Iris pigment epithelial cell (primary cell): ENCODE measurements at regions not wholly inside any gene's neighbourhood (a gene's known extent, or its start where the extent isn't known, plus 50 kb on each side); places are given as distances from the start of the nearest gene placed in this dataset.

Experiments
- DNase-seq: peaks from one replicate; pipeline ENCODE4 v3.0.0-alpha.2; 2011; ENCODE audit warnings: low read depth

GRCh38 chr7:42492920-42493319, 255.9 kb upstream of the GLI3 start:
- DNase-seq: no peak

- DNase-seq: no peak
Observed at GRCh38 chr7:42491106-42491505, 254.1 kb upstream of the GLI3 start.

GRCh38 chr7:42489299-42489698, 252.3 kb upstream of the GLI3 start:
- DNase-seq: no peak

GRCh38 chr7:42485301-42485766, 248.3 kb upstream of the GLI3 start:
- DNase-seq: peak; percentile 37

- no peak for DNase-seq
Observed at GRCh38 chr7:42483886-42484285, 246.9 kb upstream of the GLI3 start.

- peak; percentile 65 for DNase-seq
Observed at GRCh38 chr7:42479816-42480633, 243.0 kb upstream of the GLI3 start.

GRCh38 chr7:42479452-42479815, 242.4 kb upstream of the GLI3 start:
- peak; percentile 11 for DNase-seq

GRCh38 chr7:42478717-42479116, 241.7 kb upstream of the GLI3 start:
- DNase-seq: no peak

GRCh38 chr7:42476255-42476654, 239.2 kb upstream of the GLI3 start:
- DNase-seq: no peak

GRCh38 chr7:42475082-42475481, 238.1 kb upstream of the GLI3 start:
- no peak for DNase-seq

- no peak for DNase-seq
Observed at GRCh38 chr7:42473099-42473498, 236.1 kb upstream of the GLI3 start.

GRCh38 chr7:42471573-42472174, 234.7 kb upstream of the GLI3 start:
- peak; percentile 50 for DNase-seq

GRCh38 chr7:42469341-42469740, 232.3 kb upstream of the GLI3 start:
- DNase-seq: no peak

- no peak for DNase-seq
Observed at GRCh38 chr7:42468471-42468870, 231.5 kb upstream of the GLI3 start.

- no peak for DNase-seq
Observed at GRCh38 chr7:42461537-42461936, 224.5 kb upstream of the GLI3 start.

GRCh38 chr7:42460933-42461332, 223.9 kb upstream of the GLI3 start:
- DNase-seq: peak; percentile 10

- DNase-seq: no peak
Observed at GRCh38 chr7:42460148-42460547, 223.1 kb upstream of the GLI3 start.

- no peak for DNase-seq
Observed at GRCh38 chr7:42457663-42458062, 220.7 kb upstream of the GLI3 start.

- DNase-seq: no peak
Observed at GRCh38 chr7:42456756-42457276, 219.8 kb upstream of the GLI3 start.

- DNase-seq: no peak
Observed at GRCh38 chr7:42456267-42456666, 219.3 kb upstream of the GLI3 start.

GRCh38 chr7:42453931-42454361, 216.9 kb upstream of the GLI3 start:
- DNase-seq: no peak

GRCh38 chr7:42452356-42452755, 215.3 kb upstream of the GLI3 start:
- no peak for DNase-seq

- DNase-seq: no peak
Observed at GRCh38 chr7:42449431-42449830, 212.4 kb upstream of the GLI3 start.
